Activated CD4-positive, alpha-beta T cell treated with anti-CD3 and anti-CD28 coated beads, Interleukin-2, amount 50 U/mL, for 24 hours (primary cell): ENCODE measurements at regions not wholly inside any gene's neighbourhood (a gene's known extent, or its start where the extent isn't known, plus 50 kb on each side); places are given as distances from the start of the nearest gene placed in this dataset.

Source experiments
- DNase-seq, 2 donors: peaks; one replicate each; pipeline ENCODE4 v3.0.0-alpha.2; 2020; ENCODE audit warnings: low read depth in 1 of 2, low spot score in 1 of 2

GRCh38 chr11:27216270-27217149, 146.5 kb downstream of the CCDC34 start:
- no peak for DNase-seq

GRCh38 chr11:27215471-27216269, 147.3 kb downstream of the CCDC34 start:
- no peak for DNase-seq

GRCh38 chr11:27214713-27215112, 148.3 kb downstream of the CCDC34 start:
- DNase-seq, result no peak

GRCh38 chr11:27213232-27213660, 149.8 kb downstream of the CCDC34 start:
- no peak for DNase-seq

GRCh38 chr11:27212248-27212780, 150.7 kb downstream of the CCDC34 start:
- no peak for DNase-seq

GRCh38 chr11:27211370-27212127, 151.5 kb downstream of the CCDC34 start:
- no peak for DNase-seq

- no peak for DNase-seq
Observed at GRCh38 chr11:27210531-27210930, 152.5 kb downstream of the CCDC34 start.

- no peak for DNase-seq
Observed at GRCh38 chr11:27209562-27210005, 153.4 kb downstream of the CCDC34 start.

- DNase-seq, result no peak
Observed at GRCh38 chr11:27208846-27209245, 154.2 kb downstream of the CCDC34 start.

GRCh38 chr11:27207025-27207650, 155.9 kb downstream of the CCDC34 start:
- DNase-seq, result no peak

- no peak for DNase-seq
Observed at GRCh38 chr11:27205779-27206570, 157.0 kb downstream of the CCDC34 start.

- DNase-seq, result no peak
Observed at GRCh38 chr11:27205250-27205649, 157.8 kb downstream of the CCDC34 start.

- no peak for DNase-seq
Observed at GRCh38 chr11:27204529-27204928, 158.5 kb downstream of the CCDC34 start.

- DNase-seq, result no peak
Observed at GRCh38 chr11:27203077-27203647, 159.9 kb downstream of the CCDC34 start.

GRCh38 chr11:27201454-27202302, 161.1 kb downstream of the BBOX1 start:
- no peak for DNase-seq

- no peak for DNase-seq
Observed at GRCh38 chr11:27200779-27201453, 160.3 kb downstream of the BBOX1 start.

- DNase-seq, result no peak
Observed at GRCh38 chr11:27196203-27196897, 155.7 kb downstream of the BBOX1 start.
